OCI-LY3 (cell line): ENCODE measurements at regions not wholly inside any gene's neighbourhood (a gene's known extent, or its start where the extent isn't known, plus 50 kb on each side); places are given as distances from the start of the nearest gene placed in this dataset.

Experiments used
- H2AFZ ChIP-seq: fragments of 200-600, 300-600 bp; shearing (Covaris generic); 2 replicates; pipeline ENCODE4 v1.6.0; 2014; ENCODE audit warnings: antibody characterized with exemption, low read depth, low read length
- H3K27ac ChIP-seq: fragments of 200-600, 300-600 bp; sonication (generic); 2 replicates; pipeline ENCODE4 v1.5.1; 2014; ENCODE audit warnings: mild to moderate bottlenecking, low read length, moderate library complexity, mixed read lengths
- H3K27me3 ChIP-seq: fragments of 200-600, 300-600 bp; sonication (generic); 2 replicates; pipeline ENCODE4 v1.6.1; 2014; ENCODE audit warnings: low read depth, low read length, mixed read lengths
- H3K36me3 ChIP-seq: fragments of 200-600, 300-600 bp; sonication (generic); replicated peaks from 2 replicates; pipeline ENCODE3; 2014; ENCODE audit warnings: low read depth, low read length, mixed read lengths
- H3K4me1 ChIP-seq: fragments of 300-600, 200-600 bp; sonication (generic); 2 replicates; pipeline ENCODE4 v1.6.1; 2014; ENCODE audit warnings: low read length, mixed read lengths
- H3K4me2 ChIP-seq: fragments of 200-600, 300-600 bp; sonication (generic); 2 replicates; pipeline ENCODE4 v1.6.1; 2014; ENCODE audit warnings: low read length, mixed read lengths
- H3K4me3 ChIP-seq: fragments of 300-600, 200-600 bp; sonication (generic); 2 replicates; pipeline ENCODE4 v1.5.1; 2014; ENCODE audit warnings: antibody characterized with exemption, mild to moderate bottlenecking, low read length, moderate library complexity
- H3K79me2 ChIP-seq: fragments of 300-600, 200-600 bp; shearing (Covaris generic); 2 replicates; pipeline ENCODE4 v1.6.1; 2014; ENCODE audit warnings: mild to moderate bottlenecking, low read length, mixed read lengths
- H3K9ac ChIP-seq: fragments of 300-600, 200-600 bp; shearing (Covaris generic); 2 replicates; pipeline ENCODE4 v1.6.0; 2014; ENCODE audit warnings: mild to moderate bottlenecking, low read length, moderate library complexity
- H3K9me3 ChIP-seq: fragments of 200-600, 300-600 bp; shearing (Covaris generic); 2 replicates; pipeline ENCODE4 v1.6.1; 2014; ENCODE audit warnings: low read length, mixed read lengths; ENCODE audit not compliant: insufficient read depth
- H4K20me1 ChIP-seq: fragments of 200-600, 300-600 bp; sonication (generic); 2 replicates; pipeline ENCODE4 v1.6.1; 2016; ENCODE audit warnings: low read length, mixed read lengths; ENCODE audit not compliant: insufficient read depth
- EZH2phosphoT487 ChIP-seq: fragments of 200-600 bp; shearing (Covaris generic); IDR thresholded peaks from 2 replicates; pipeline ENCODE4 v1.6.1; 2018; ENCODE audit warnings: antibody characterized with exemption, mixed run types, low read depth
- TF ChIP-seq, protein P1 (sequence below): fragments of 200-600, 300-600 bp; sonication (generic); IDR thresholded peaks from 2 replicates; pipeline ENCODE4 v1.5.1; 2014; ENCODE audit warnings: antibody characterized with exemption, low read length, low read depth

DNA sequence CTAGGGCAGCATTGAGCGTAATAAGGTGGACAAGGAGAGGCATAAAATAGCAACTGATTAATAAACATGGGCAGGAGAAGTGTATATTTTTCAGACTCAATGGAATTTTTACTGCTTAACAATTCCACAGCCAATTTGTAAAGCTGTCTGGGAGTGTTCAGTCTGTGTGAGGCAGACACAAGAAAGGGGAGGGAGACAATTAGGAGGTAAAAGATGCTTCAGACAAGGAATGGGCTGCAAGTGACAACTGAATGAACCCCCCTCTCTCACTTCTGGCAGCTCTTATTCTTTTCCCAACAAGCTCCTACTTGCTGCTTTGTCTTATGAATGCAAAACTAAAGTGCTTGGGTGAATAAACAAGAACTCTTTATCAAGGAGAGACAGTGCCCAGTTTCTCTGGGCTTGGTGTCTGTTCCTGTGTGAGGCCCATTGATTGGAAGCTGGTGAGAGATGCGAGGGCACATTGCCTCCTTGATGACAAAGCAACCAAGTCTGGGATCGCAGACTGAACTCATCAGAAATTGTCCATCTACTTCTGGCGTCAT, 575.3 kb downstream of the RNF144B start:
- Histone ChIP-seq H3K9ac (no peak overlapping the region), H3K36me3 (no peaks in the 10 kb centered on the region), H3K4me1 (no peaks in the 10 kb centered on the region), H3K27me3 (no peaks in the 10 kb centered on the region), H3K4me2 (no peak overlapping the region), H3K4me3 (no peak overlapping the region), H3K9me3 (no peaks in the 10 kb centered on the region), H2AFZ (no peak overlapping the region), H3K27ac (no peak overlapping the region), H3K79me2 (no peaks in the 10 kb centered on the region), H4K20me1 (no peaks in the 10 kb centered on the region)
- TF ChIP-seq, protein P1, sequence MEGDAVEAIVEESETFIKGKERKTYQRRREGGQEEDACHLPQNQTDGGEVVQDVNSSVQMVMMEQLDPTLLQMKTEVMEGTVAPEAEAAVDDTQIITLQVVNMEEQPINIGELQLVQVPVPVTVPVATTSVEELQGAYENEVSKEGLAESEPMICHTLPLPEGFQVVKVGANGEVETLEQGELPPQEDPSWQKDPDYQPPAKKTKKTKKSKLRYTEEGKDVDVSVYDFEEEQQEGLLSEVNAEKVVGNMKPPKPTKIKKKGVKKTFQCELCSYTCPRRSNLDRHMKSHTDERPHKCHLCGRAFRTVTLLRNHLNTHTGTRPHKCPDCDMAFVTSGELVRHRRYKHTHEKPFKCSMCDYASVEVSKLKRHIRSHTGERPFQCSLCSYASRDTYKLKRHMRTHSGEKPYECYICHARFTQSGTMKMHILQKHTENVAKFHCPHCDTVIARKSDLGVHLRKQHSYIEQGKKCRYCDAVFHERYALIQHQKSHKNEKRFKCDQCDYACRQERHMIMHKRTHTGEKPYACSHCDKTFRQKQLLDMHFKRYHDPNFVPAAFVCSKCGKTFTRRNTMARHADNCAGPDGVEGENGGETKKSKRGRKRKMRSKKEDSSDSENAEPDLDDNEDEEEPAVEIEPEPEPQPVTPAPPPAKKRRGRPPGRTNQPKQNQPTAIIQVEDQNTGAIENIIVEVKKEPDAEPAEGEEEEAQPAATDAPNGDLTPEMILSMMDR: no peak
- no peak for TF ChIP-seq EZH2phosphoT487

DNA sequence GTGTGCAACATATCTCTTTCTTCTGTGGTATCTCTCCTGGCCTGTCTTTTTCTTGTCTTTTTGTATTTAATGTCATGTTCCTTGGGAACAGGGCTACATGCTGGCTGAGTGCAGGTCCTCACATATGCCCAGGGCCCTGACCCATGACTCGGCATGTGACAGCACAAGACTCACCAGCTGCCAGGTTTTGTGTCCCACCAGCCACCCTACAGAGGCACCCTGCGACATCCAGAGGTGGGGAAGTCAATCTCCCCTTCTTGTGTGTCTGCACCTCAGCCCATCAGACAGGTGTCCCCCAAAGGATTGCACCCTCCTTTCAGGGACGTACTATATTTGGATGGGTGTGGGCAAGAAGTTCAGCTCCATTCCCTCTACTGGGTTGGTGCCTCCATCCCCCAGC, 576.3 kb downstream of the RNF144B start:
- Histone ChIP-seq H4K20me1 (no peaks in the 10 kb centered on the region), H3K27me3 (no peaks in the 10 kb centered on the region), H3K4me3 (no peak overlapping the region), H3K79me2 (no peaks in the 10 kb centered on the region), H2AFZ (no peak overlapping the region), H3K4me2 (no peak overlapping the region), H3K36me3 (no peaks in the 10 kb centered on the region), H3K9ac (no peak overlapping the region), H3K27ac (no peak overlapping the region), H3K4me1 (no peaks in the 10 kb centered on the region), H3K9me3 (no peaks in the 10 kb centered on the region)
- no peak for TF ChIP-seq EZH2phosphoT487
- TF ChIP-seq, protein P1: no peak

DNA sequence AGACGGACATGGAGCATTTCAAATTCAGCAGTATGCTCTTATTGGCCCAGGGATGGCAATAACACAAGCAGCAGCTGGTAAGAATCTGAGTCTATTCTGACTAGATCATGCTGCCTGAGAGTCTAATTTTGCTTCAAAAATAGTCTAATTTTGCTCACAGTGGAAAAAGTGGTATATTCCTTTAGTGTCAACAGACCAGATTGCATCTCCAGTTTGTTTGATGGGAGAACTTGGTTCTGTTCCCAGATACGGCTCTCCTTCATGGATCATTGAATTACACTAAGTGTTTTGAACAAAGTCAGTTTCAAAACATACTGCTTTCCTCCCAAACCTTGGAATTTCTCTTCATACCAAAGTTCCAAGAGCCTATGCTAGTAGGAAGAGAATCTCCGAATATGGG, 586.1 kb downstream of the RNF144B start:
- Histone ChIP-seq H2AFZ (no peak overlapping the region), H3K79me2 (no peaks in the 10 kb centered on the region), H3K4me1 (no peaks in the 10 kb centered on the region), H3K27me3 (no peaks in the 10 kb centered on the region), H3K9me3 (no peaks in the 10 kb centered on the region), H3K27ac (no peak overlapping the region), H3K9ac (no peak overlapping the region), H4K20me1 (no peaks in the 10 kb centered on the region), H3K4me2 (no peak overlapping the region), H3K4me3 (no peak overlapping the region), H3K36me3 (no peaks in the 10 kb centered on the region)
- TF ChIP-seq EZH2phosphoT487: no peak
- TF ChIP-seq, protein P1: no peak

DNA sequence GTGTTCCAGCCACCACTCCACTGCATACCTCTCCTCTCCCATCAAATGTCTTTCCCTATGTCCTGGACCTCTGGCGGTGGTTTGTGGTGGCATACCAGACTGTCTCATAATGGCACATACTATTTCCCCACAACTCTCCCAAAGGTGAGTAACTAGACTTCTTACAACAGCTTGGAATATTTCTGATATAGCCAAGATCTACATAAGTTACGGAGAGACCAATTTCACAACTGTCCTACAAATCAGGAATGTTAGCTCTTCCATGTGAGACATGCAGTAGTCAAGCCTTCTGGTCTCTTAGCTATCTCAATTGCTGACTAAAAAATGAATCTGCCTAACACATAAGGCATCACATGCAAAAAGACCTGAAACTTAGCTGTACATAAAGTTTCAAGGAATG, 588.9 kb downstream of the RNF144B start:
- Histone ChIP-seq H4K20me1 (no peaks in the 10 kb centered on the region), H3K27ac (no peak overlapping the region), H3K36me3 (no peaks in the 10 kb centered on the region), H3K9me3 (no peaks in the 10 kb centered on the region), H3K27me3 (no peaks in the 10 kb centered on the region), H3K9ac (no peak overlapping the region), H3K79me2 (no peaks in the 10 kb centered on the region), H3K4me3 (no peak overlapping the region), H3K4me2 (no peak overlapping the region), H3K4me1 (no peaks in the 10 kb centered on the region), H2AFZ (no peak overlapping the region)
- TF ChIP-seq, protein P1: no peak
- no peak for TF ChIP-seq EZH2phosphoT487
